ENCODE measurements at regions not wholly inside any gene's neighbourhood (a gene's known extent, or its start where the extent isn't known, plus 50 kb on each side); places are given as distances from the start of the nearest gene placed in this dataset.

GRCh38 chr10:71052708-71053107 lies 159.7 kb upstream of the UNC5B start:
- no peak for TF ChIP-seq CTCF (IDR thresholded peaks at IDR 0.05)
- no peak for TF ChIP-seq EZH2 (IDR thresholded peaks at IDR 0.05; ENCODE audit: borderline replicate concordance, insufficient read depth, low read depth, low read length, poor library complexity, severe bottlenecking)
